Astrocyte of the spinal cord (primary cell): ENCODE measurements at regions not wholly inside any gene's neighbourhood (a gene's known extent, or its start where the extent isn't known, plus 50 kb on each side); places are given as distances from the start of the nearest gene placed in this dataset.

ENCODE experiments used
- DNase-seq: peaks from one replicate; pipeline ENCODE4 v3.0.0; 2011; ENCODE audit warnings: low read depth, low spot score
- H3K4me3 ChIP-seq: 2 replicates; pipeline ENCODE4 v1.5.1; 2011; ENCODE audit warnings: low read depth, mild to moderate bottlenecking, low read length, moderate library complexity
- in situ Hi-C: cut with HindIII; loops from 2 replicates; pipeline ENCODE4 v1.10.0; 2017; ENCODE audit warnings: low sequenced_read_pairs
- TF ChIP-seq, protein P1 (sequence below): IDR thresholded peaks from 2 replicates; pipeline ENCODE4 v1.5.1; 2012; ENCODE audit warnings: low read depth, mild to moderate bottlenecking, low read length, inconsistent platforms

DNA sequence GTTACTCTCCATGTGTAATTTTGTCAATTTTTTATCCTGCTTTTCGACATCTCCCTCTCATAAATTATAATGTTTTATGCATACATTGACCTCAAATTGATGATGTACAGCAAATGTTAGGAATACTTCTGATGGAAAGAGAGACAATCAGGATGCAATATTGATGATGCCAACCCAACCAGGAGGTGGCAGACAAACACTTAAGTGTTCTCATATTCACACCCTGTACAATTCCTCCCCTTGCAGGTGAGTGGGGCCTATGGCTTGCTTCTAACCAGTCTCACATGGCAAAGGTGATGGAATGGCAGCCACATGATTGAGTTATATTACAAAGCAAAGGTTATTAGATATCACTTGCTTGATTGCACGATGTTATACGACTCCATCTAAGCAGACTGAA, 594.3 kb upstream of the REG3G start:
- TF ChIP-seq, protein P1, sequence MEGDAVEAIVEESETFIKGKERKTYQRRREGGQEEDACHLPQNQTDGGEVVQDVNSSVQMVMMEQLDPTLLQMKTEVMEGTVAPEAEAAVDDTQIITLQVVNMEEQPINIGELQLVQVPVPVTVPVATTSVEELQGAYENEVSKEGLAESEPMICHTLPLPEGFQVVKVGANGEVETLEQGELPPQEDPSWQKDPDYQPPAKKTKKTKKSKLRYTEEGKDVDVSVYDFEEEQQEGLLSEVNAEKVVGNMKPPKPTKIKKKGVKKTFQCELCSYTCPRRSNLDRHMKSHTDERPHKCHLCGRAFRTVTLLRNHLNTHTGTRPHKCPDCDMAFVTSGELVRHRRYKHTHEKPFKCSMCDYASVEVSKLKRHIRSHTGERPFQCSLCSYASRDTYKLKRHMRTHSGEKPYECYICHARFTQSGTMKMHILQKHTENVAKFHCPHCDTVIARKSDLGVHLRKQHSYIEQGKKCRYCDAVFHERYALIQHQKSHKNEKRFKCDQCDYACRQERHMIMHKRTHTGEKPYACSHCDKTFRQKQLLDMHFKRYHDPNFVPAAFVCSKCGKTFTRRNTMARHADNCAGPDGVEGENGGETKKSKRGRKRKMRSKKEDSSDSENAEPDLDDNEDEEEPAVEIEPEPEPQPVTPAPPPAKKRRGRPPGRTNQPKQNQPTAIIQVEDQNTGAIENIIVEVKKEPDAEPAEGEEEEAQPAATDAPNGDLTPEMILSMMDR = no peak
- no peak for DNase-seq
- in situ Hi-C loops = no loop called here
- H3K4me3 ChIP-seq = no peak overlapping the region

DNA sequence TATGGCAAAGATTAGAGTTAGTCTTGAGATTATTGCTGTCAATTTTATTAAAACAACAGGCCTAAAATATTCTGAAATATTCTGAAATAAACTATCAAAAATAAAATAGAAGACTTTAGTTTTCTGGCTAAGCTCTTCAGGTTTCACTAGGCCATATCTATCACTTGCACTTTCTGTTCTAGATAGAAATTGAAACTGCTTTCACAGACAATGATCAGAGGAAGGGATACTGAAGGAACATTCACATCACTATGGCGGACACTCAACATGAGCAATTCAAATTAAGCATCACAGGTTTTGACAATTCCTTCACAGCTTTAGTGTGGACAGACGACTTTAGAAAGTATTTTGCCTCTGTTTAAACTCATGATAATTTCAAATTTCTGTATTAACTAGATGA, 586.4 kb upstream of the REG3G start:
- no peak overlapping the region for H3K4me3 ChIP-seq
- in situ Hi-C loops = no loop called here
- TF ChIP-seq, protein P1 = no peak
- no peak for DNase-seq

DNA sequence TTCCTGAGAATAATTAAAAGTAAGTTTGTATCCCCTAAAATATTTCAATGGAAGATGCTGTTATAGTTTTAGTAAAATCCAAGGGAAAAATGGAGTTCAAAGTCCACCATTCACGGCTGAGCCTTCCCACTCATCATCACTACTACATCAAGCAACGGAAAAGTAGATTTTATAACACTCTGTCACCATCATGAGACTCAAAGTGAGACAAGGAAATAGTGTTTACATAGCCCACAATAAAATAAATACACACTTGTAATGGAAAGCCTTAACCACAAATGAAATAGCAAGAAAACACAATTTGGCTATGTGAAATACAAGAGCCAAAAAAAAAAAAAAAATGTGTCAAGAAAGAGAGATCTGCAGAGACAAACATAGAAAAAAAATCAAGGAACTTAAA, 569.9 kb upstream of the REG3G start:
- in situ Hi-C loops = no loop called here
- TF ChIP-seq, protein P1 = no peak

DNA sequence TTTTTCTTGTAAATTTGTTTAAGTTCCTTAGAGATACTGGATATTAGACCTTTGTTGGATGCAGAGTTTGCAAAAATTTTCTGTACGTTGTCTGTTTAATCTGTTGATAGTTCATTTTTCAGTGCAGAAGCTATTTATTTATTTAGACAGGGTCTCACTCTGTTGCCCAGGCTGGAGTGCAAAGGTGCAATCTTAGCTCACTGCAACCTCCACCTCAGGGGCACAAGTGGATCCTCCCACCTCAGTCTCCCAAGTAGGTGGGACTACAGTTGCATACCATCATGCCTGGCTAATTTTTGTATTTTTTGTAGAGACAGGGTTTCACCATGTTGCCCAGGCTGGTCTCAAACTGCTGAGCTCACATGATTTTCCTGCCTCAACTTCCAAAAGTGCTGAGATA, 568.2 kb upstream of the REG3G start:
- TF ChIP-seq, protein P1 = no peak
- in situ Hi-C loops = no loop called here
- H3K4me3 ChIP-seq = no peak overlapping the region
- no peak for DNase-seq

More for the DNA sequence above, 569.9 kb upstream of the REG3G start:
- H3K4me3 ChIP-seq = no peak overlapping the region
- no peak for DNase-seq

DNA sequence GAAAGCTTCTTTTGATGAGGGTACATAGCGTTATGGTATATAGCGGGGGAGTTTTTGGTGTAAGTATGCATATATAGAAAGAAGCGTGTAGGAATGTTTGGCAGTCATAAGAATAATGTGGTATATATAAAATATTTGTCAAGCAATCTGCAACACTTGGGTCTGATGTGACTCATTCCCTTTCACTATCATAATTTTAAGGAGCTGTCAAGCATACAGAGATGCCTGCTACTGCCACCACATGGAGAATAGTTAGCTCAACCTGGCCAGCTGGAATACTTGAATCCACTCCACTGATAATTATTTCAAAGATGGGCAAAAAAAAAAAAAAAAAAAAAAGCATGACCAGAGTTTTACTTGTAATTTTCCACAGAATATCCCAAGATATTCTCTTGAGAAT, 559.8 kb upstream of the REG3G start:
- no peak overlapping the region for H3K4me3 ChIP-seq
- no peak for DNase-seq
- TF ChIP-seq, protein P1 = no peak
- in situ Hi-C loops = no loop called here

DNA sequence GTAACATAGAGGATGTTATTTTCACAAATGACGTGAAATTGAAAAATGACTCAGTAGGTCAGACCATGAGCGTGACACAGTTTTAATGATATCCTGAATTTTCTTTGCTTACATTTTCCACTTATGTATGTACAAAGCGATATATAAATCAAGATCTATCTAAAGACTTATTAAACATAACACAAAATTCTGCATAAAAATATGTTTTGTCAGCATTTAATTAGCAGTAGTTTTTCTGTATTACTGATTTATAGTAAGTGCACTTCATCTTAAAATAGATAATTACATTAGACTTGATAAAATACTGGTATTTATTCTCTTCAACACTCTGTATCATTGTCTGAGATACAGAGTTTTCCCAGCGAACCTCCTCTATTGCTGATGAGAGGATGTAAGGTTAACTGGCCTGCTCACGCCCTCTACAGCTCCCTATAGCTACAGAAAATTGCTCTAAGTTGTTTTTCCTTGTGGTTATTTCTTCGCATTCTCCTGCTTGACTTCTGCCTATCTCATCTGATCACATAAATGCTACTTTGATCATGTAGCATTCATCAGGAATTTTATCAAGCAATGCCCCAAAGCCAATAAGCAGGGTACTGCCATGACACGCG, 548.8 kb upstream of the REG3G start:
- DNase-seq = no peak
- TF ChIP-seq, protein P1 = no peak
- in situ Hi-C loops = no loop called here
- no peak overlapping the region for H3K4me3 ChIP-seq

DNA sequence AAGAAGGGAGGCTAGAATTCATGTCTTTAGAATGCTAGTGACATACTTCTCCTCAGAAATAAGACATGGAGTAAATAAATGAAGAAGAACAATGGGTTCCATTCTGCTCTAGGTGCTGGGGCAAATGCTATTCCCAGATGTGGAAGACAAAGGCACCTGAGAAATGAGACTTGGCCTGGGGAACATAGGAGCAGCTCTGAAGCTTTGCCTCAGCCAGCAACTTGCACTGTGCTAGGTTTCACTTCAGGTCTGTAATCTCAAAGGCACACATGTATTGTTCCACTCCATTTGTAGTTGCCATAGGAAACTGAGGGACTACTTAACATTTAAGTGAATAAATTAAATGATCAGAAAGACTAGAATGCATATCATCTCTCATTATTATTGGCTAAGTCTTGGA, 538.9 kb upstream of the REG3G start:
- H3K4me3 ChIP-seq = no peak overlapping the region
- in situ Hi-C loops = no loop called here
- DNase-seq = no peak
- TF ChIP-seq, protein P1 = no peak
